ENCODE measurements at regions not wholly inside any gene's neighbourhood (a gene's known extent, or its start where the extent isn't known, plus 50 kb on each side); places are given as distances from the start of the nearest gene placed in this dataset.

- TF ChIP-seq, protein P1, sequence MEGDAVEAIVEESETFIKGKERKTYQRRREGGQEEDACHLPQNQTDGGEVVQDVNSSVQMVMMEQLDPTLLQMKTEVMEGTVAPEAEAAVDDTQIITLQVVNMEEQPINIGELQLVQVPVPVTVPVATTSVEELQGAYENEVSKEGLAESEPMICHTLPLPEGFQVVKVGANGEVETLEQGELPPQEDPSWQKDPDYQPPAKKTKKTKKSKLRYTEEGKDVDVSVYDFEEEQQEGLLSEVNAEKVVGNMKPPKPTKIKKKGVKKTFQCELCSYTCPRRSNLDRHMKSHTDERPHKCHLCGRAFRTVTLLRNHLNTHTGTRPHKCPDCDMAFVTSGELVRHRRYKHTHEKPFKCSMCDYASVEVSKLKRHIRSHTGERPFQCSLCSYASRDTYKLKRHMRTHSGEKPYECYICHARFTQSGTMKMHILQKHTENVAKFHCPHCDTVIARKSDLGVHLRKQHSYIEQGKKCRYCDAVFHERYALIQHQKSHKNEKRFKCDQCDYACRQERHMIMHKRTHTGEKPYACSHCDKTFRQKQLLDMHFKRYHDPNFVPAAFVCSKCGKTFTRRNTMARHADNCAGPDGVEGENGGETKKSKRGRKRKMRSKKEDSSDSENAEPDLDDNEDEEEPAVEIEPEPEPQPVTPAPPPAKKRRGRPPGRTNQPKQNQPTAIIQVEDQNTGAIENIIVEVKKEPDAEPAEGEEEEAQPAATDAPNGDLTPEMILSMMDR (IDR thresholded peaks at IDR 0.05): no peak
- no peak for TF ChIP-seq POLR2A (IDR thresholded peaks at IDR 0.05)
These were observed 276.7 kb upstream of the DYNLRB2 start for GRCh38 chr16:80263848-80264694.

All from lower leg skin (tissue), 3 donors.